B cell (primary cell): ENCODE measurements at regions not wholly inside any gene's neighbourhood (a gene's known extent, or its start where the extent isn't known, plus 50 kb on each side); places are given as distances from the start of the nearest gene placed in this dataset.

Experiments used
- ATAC-seq: fragments of 200-7000 bp; cut with Tn5 transposase; one replicate; pipeline ENCODE4 v1.10.0; 2021; ENCODE audit warnings: low read depth, mild to moderate bottlenecking, moderate number of reproducible peaks, moderate library complexity
- CTCF ChIA-PET: fragments of 350-600 bp; sonication (Branson Sonifier 250); formaldehyde crosslinking; loops from one replicate; lab custom pipeline; 2021; ENCODE audit warnings: antibody characterized with exemption, inconsistent platforms; lab: Charles Lee
- POLR2A ChIA-PET: fragments of 350-600 bp; sonication (Branson Sonifier 250); formaldehyde crosslinking; loops from one replicate; lab custom pipeline; 2021; ENCODE audit warnings: antibody characterized with exemption; lab: Charles Lee
- DNase-seq: peaks from one replicate; pipeline ENCODE4 v3.0.0; 2013
- H2AFZ ChIP-seq: 2 replicates; pipeline ENCODE4 v1.6.1; 2012; ENCODE audit warnings: mild to moderate bottlenecking, low read depth, low read length; ENCODE audit not compliant: insufficient read depth, poor library complexity, severe bottlenecking
- H3K27ac ChIP-seq, 2 donors: 1 replicate in 1 of 2; 2 replicates in 1 of 2; pipeline ENCODE4 v1.5.1; 2012 to 2013; ENCODE audit warnings: low read length in 2 of 2, mild to moderate bottlenecking in 2 of 2, moderate library complexity in 1 of 2
- H3K27me3 ChIP-seq, 4 experiments: fragments of 200-600 bp in 1 of 4; sonication (generic) in 1 of 4; replicated peaks in 1 of 4; 1 replicate in 2 of 4; 2 replicates in 2 of 4; pipeline versions ENCODE4 v1.6.1 to v1.7.0; 2013 to 2016; ENCODE audit warnings: low read length in 3 of 4, mild to moderate bottlenecking in 2 of 4, mixed read lengths in 1 of 4, moderate library complexity in 1 of 4; ENCODE audit not compliant: insufficient read depth in 4 of 4, control insufficient read depth in 3 of 4; ENCODE audit errors: control extremely low read depth in 1 of 4
- H3K36me3 ChIP-seq, 2 experiments: replicated peaks in 1 of 2; 1 replicate in 1 of 2; 2 replicates in 1 of 2; pipeline versions ENCODE4 v1.6.1 to v1.7.1; 2013; ENCODE audit warnings: low read length in 1 of 2; ENCODE audit not compliant: insufficient read depth in 2 of 2, control insufficient read depth in 1 of 2; ENCODE audit errors: control extremely low read depth in 1 of 2, extremely low read depth in 1 of 2
- H3K4me1 ChIP-seq, 2 donors: fragments of 200-600 bp in 1 of 2; sonication (generic) in 1 of 2; 1 replicate in 1 of 2; 2 replicates in 1 of 2; pipeline versions ENCODE4 v1.5.1 to v1.6.1; 2013 to 2017; ENCODE audit warnings: low read length in 2 of 2; ENCODE audit not compliant: control insufficient read depth in 2 of 2, insufficient read depth in 2 of 2
- H3K4me2 ChIP-seq: replicated peaks from 2 replicates; pipeline ENCODE3; 2012; ENCODE audit warnings: mild to moderate bottlenecking, low read depth, low read length; ENCODE audit not compliant: poor library complexity, severe bottlenecking
- H3K4me3 ChIP-seq, 5 experiments: fragments of 200-600 bp in 1 of 5; sonication (generic) in 1 of 5; 1 replicate in 3 of 5; 2 replicates in 2 of 5; pipeline versions ENCODE4 v1.5.1 to v1.7.0; 2011 to 2016; ENCODE audit warnings: low read length in 4 of 5, mild to moderate bottlenecking in 4 of 5, low read depth in 2 of 5, control low read depth in 1 of 5, moderate library complexity in 1 of 5; ENCODE audit not compliant: insufficient read depth in 1 of 5; ENCODE audit errors: control extremely low read depth in 1 of 5, extremely low read depth in 1 of 5
- H3K79me2 ChIP-seq: fragments of 200-600 bp; sonication (generic); one replicate; pipeline ENCODE4 v1.6.0; 2016; ENCODE audit warnings: low read length; ENCODE audit not compliant: control insufficient read depth, insufficient read depth
- H3K9ac ChIP-seq: fragments of 200-600 bp; sonication (generic); 2 replicates; pipeline ENCODE4 v1.6.1; 2017; ENCODE audit warnings: mild to moderate bottlenecking, low read length, moderate library complexity
- H3K9me3 ChIP-seq, 3 donors: one replicate each; pipeline versions ENCODE4 v1.6.1 to v1.7.1; 2013; ENCODE audit warnings: low read length in 2 of 3; ENCODE audit not compliant: control insufficient read depth in 2 of 3, insufficient read depth in 1 of 3; ENCODE audit errors: control extremely low read depth in 1 of 3
- H4K20me1 ChIP-seq: 2 replicates; pipeline ENCODE4 v1.6.0; 2012; ENCODE audit warnings: mild to moderate bottlenecking, low read length; ENCODE audit not compliant: insufficient read depth, control insufficient read depth, poor library complexity, severe bottlenecking
- H3K27ac Mint-ChIP-seq: one replicate; pipeline ENCODE4 v1.8.0; 2021; ENCODE audit warnings: mixed read lengths
- H3K27me3 Mint-ChIP-seq: one replicate; pipeline ENCODE4 v1.8.0; 2021; ENCODE audit warnings: mixed read lengths
- H3K4me1 Mint-ChIP-seq: one replicate; pipeline ENCODE4 v1.8.0; 2021; ENCODE audit warnings: mixed read lengths
- H3K4me3 Mint-ChIP-seq: one replicate; pipeline ENCODE4 v1.8.0; 2021; ENCODE audit warnings: mixed read lengths
- H3K9me3 Mint-ChIP-seq: one replicate; pipeline ENCODE4 v1.8.0; 2022; ENCODE audit warnings: mixed read lengths; ENCODE audit not compliant: insufficient read depth
- EZH2 ChIP-seq: IDR thresholded peaks from 2 replicates; pipeline ENCODE4 v1.6.1; 2012; ENCODE audit warnings: borderline replicate concordance, low read depth, mild to moderate bottlenecking, moderate library complexity, low read length; ENCODE audit not compliant: insufficient read depth, poor library complexity, severe bottlenecking
- WGBS: methylation state at CpG from one replicate; pipeline ENCODE4 v1.1.5; 2013; ENCODE audit warnings: missing lambda C conversion rate; ENCODE audit not compliant: insufficient coverage; 5-methylcytosine and 5-hydroxymethylcytosine counted together
- intact Hi-C: fragments of 100-400 bp; cut with micrococcal nuclease; formaldehyde crosslinking; loops from one replicate; pipeline ENCODE4 v1.10.0; 2022
- TF ChIP-seq, protein P1 (sequence below): fragments of 200-600 bp; IDR thresholded peaks from one replicate; pipeline ENCODE4 v1.8.0; 2022; ENCODE audit warnings: antibody characterized with exemption, mild to moderate bottlenecking

DNA sequence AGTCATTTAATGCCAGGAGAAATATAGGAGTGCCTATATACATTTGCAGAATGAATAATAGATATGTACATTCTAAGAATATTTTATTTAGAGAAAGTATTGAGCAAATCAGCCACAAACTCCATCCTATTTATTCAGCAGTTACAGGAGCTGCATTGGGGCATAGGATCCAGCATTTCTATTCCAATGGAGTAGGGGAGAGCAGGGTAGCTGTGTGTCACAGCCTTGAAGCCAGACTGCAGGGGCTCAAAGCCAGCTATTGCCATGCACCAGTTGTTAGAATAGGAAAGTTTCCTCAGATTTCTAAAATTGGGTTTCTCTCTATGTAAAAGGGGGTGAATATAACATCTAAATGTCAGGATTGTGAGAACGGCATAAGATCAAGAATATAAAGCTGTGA, 116.8 kb upstream of the MYO3A start:
- Histone ChIP-seq H3K9ac (no peak overlapping the region), H4K20me1 (no peaks in the 10 kb centered on the region), H3K4me2 (no peak overlapping the region), H3K79me2 (no peaks in the 10 kb centered on the region), H3K27me3 (no peaks in the 10 kb centered on the region), H2AFZ (no peak overlapping the region), H3K36me3 (no peaks in the 10 kb centered on the region), H3K4me3 (no peak overlapping the region), H3K9me3 (peaks cover 0 to 3% (median 0%) of the 10 kb centered on the region in 3 donors), H3K4me1 (peaks cover 5 to 7% of the 10 kb centered on the region in 2 donors), H3K27ac (no peak overlapping the region)
- H3K27me3 Mint-ChIP-seq = peaks cover 12% of the 10 kb centered on the region
- ChIA-PET CTCF (no interaction called here), POLR2A (no interaction called here)
- H3K4me1 Mint-ChIP-seq = peaks cover 9% of the 10 kb centered on the region
- no peak for DNase-seq
- TF ChIP-seq, protein P1, sequence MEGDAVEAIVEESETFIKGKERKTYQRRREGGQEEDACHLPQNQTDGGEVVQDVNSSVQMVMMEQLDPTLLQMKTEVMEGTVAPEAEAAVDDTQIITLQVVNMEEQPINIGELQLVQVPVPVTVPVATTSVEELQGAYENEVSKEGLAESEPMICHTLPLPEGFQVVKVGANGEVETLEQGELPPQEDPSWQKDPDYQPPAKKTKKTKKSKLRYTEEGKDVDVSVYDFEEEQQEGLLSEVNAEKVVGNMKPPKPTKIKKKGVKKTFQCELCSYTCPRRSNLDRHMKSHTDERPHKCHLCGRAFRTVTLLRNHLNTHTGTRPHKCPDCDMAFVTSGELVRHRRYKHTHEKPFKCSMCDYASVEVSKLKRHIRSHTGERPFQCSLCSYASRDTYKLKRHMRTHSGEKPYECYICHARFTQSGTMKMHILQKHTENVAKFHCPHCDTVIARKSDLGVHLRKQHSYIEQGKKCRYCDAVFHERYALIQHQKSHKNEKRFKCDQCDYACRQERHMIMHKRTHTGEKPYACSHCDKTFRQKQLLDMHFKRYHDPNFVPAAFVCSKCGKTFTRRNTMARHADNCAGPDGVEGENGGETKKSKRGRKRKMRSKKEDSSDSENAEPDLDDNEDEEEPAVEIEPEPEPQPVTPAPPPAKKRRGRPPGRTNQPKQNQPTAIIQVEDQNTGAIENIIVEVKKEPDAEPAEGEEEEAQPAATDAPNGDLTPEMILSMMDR = no peak
- TF ChIP-seq EZH2 = no peak
- WGBS = no CpG with 5 or more reads among the region's 1 CpG
- no peak overlapping the region for H3K4me3 Mint-ChIP-seq
- intact Hi-C loops = no loop called here
- no peak overlapping the region for H3K27ac Mint-ChIP-seq
- no peak for ATAC-seq
- no peaks in the 10 kb centered on the region for H3K9me3 Mint-ChIP-seq

DNA sequence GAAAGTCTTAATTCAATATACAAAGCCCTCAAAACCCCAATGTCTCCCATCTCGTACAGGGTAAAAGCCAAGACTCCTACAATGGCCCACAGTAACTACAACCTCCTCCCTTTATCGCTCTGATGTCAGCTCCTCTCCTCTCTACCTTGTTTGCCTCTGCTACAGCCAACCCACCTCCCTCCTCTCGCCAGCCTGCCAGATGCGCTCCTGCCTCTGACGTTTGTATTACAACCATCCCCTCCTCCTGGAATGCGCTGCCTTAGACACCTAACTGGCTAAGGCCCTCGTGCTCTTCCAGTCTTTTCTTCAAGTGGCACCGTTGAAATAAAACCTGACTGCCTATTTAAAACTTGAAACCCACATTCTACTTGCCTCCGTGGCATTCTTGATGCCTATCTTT, 115.3 kb upstream of the MYO3A start:
- DNase-seq (no peak), ATAC-seq (no peak)
- Mint-ChIP-seq H3K4me1 (peaks cover 9% of the 10 kb centered on the region), H3K4me3 (no peak overlapping the region), H3K27me3 (peaks cover 12% of the 10 kb centered on the region), H3K27ac (no peak overlapping the region), H3K9me3 (no peaks in the 10 kb centered on the region)
- intact Hi-C loops = no loop called here
- Histone ChIP-seq H3K79me2 (no peaks in the 10 kb centered on the region), H3K36me3 (no peaks in the 10 kb centered on the region), H3K27ac (no peak overlapping the region), H2AFZ (no peak overlapping the region), H3K9ac (no peak overlapping the region), H3K4me1 (peaks cover 5 to 7% of the 10 kb centered on the region in 2 donors), H3K4me2 (no peak overlapping the region), H3K9me3 (peaks cover 0 to 3% (median 0%) of the 10 kb centered on the region in 3 donors), H3K27me3 (no peaks in the 10 kb centered on the region), H3K4me3 (no peak overlapping the region), H4K20me1 (no peaks in the 10 kb centered on the region)
- ChIA-PET CTCF (no interaction called here), POLR2A (no interaction called here)
- TF ChIP-seq, protein P1 = no peak
- TF ChIP-seq EZH2 = no peak
- WGBS = 67% methylated on average over 8 of the region's 9 CpGs
